HG03064 (cell line): ENCODE measurements at regions not wholly inside any gene's neighbourhood (a gene's known extent, or its start where the extent isn't known, plus 50 kb on each side); places are given as distances from the start of the nearest gene placed in this dataset.
"Not testable (repeated sequence)": the region's sequence is repeated elsewhere in the genome, so short reads cannot be mapped to it uniquely, and the experiment has no call there.

Experiments used
- ATAC-seq: cut with Tn5 transposase; IDR thresholded peaks from one replicate; pipeline ENCODE4 v1.9.1; 2021; ENCODE audit warnings: low read depth; ENCODE audit not compliant: unreplicated experiment

- no peak for ATAC-seq
Measured at GRCh38 chr15:22258009-22258397, 177.7 kb downstream of the OR4M2 start.

DNA sequence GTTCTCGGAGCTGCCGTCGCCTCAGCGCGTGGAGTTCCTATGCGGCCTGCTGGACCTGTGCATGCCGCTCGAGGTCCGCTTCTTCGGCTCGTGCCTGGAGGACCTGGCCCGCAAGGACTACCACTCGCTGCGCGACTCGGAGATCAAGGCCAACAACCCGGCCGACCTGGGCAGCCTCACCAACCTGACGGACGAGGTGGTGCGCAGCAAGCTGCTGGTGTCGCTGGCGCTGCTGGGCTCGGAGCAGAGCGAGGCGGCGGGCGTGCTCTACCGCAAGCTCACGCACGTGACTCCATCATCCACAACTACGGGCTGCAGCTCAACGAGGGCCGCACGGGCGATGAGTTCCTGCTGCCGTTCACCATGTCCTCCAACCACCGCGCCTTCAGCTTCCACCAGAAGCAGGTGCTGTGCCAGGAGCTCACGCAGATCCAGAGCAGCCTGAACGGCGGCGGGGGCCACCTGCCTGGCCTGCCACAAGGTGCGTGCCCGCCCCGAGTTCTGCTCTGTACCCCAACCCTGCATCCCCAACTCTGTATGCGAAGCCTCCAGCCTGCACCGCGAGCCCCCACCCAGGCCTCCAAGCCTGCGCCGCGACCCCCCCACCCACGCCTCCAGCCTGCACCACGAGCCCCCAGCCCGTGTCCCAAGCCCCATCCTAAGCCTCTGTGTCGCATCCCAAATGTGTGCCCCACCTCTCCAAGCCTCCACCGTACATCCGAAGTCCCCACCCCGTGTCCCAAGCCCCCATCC, 178.2 kb downstream of the OR4M2 start:
- no peak for ATAC-seq

GRCh38 chr15:22259151-22259750, 178.9 kb downstream of the OR4M2 start:
- not testable (repeated sequence) for ATAC-seq

DNA sequence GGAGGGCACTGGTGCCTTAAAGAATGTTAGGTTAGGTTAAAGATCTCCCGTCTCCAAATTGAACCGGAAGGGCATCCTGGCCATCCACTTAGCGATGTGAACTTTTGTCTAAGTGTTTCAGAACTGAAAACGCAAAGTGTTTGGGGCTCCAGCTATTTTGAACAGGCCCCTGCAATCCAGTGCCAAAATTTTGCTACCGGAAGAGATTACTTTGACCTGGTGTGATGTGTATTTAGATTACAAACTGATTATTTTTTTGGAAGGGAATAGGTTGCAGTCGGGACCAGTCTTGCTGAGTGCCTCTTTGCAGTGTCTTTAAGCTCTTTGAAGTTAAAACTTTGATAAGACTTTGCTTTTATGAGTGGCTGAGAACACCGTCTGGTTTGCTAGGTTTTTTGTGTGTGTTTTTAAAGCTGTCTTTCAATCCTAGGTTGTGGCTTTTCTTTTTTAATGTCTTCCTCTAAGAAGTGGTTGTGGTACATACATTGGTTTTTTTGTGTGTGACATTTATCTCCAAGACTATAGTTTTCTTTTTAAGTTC, 179.6 kb downstream of the OR4M2 start:
- no peak for ATAC-seq

GRCh38 chr15:22262613-22263020, 182.3 kb downstream of the OR4M2 start:
- no peak for ATAC-seq

DNA sequence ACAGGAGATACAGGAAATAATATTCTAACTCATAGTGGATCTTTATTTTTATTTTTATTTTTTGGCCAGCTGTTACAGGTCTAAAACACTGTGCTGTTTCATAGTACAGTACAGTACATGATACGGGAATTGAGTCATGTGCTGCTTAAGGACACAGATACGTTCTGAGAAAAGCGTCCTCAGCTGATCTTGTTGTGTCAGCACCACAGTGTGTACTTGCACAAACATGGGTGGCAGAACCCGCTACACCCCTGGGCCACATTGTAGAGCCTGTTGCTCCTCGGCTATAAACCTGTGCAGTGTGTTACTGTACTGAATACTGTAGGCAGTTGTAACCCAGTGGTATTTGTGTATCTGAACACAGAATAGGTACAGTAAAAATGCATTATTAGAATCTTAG, 183.4 kb downstream of the OR4M2 start:
- ATAC-seq, result no peak

DNA sequence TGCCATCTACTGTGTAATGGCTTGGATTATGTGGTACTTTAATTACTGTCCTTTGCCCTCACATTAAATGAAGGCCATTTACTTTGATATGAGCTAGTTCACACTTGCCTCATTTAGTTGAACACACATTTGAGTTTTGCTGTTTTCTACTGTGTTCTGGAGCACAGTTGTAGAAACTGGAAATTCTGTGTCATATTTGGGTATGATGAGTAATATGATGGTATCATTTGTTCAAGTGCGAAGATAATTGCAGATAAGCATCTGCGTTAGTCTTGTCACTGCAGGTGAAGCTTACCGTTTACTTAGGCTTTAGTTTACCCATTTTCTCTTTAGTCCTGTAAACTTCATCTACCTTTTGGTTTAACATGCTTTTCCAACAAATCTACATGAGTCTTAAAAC, 183.9 kb downstream of the OR4M2 start:
- not testable (repeated sequence) for ATAC-seq

GRCh38 chr15:22265056-22265945, 185.0 kb downstream of the OR4M2 start:
- no peak for ATAC-seq

DNA sequence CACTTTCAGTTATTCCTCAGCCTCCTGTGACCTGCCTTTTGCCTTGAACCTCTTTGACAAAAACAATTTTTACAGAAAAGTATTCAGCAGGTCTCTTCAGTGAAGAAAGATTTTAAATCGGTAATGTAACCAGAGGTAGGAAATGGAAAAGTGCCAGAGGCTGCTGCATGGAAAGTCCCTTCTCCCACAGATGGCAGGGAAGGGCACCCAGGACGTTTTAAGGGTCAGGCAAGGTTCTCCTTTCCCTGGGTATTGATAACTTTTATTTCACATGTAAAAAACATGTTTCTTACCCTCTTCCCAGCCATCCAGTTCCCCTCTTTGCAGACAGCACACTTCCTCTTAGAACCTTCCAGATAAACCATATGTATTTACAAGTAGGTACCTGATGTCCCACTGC, 185.6 kb downstream of the OR4M2 start:
- no peak for ATAC-seq

DNA sequence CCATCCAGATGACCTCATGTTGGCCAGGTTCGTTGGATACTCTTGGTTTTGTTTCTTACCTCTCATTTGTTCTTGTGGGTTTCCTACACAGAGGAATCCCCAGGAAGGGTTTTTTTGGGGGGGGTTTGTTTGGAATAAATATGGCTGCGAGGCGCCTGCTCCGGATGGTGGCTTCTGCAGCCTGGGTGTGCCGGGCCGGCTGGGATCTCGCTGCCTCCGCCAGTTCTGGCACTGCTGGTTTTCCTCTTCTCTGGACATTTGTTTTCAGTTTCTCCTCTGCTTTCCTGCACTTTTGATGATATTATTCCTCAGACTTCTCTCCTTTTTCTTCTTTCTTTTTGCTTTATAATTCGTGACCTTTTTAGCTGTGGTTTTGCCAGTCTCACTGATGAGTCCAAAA, 187.4 kb downstream of the OR4M2 start:
- no peak for ATAC-seq

- not testable (repeated sequence) for ATAC-seq
Measured at GRCh38 chr15:22268201-22268600, 187.9 kb downstream of the OR4M2 start.

GRCh38 chr15:22268654-22269053, 188.3 kb downstream of the OR4M2 start:
- ATAC-seq, result not testable (repeated sequence)

DNA sequence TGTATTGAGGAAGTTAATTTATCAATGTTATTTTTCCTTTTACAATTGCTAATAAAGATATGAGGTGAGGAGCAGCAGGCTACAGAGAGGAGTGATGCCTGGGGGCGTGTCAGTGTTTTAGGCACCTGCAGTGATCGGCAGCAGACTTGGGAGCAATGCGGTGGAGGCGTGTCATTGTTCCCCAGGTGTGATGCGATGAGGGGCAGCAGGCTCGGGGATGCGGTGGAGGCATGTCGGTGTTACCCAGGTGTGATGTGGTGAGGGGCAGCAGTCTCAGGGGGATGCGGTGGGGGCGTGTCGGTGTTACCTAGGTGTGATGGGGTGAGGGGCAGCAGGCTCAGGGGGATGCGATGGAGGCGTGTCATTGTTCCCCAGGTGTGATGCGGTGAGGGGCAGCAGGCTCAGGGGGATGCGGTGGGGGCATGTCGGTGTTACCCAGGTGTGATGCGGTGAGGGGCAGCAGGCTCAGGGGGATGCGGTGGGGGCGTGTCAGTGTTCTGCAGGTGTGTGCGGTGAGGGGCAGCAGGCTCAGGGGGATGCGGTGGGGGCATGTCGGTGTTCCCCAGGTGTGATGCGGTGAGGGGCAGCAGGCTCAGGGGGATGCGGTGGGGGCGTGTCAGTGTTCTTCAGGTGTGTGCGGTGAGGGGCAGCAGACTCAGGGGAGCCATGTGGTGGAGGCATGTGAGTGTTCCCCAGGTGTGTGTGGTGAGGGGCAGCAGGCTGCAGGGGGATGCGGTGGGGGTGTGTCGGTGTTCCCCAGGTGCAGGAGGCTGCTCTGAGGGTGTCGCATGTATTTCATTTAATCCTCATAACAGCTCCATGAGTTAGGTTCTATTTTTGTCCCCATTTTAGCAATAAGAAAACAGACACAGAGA, 186.2 kb upstream of the GOLGA6L22 start:
- ATAC-seq, result not testable (repeated sequence)

DNA sequence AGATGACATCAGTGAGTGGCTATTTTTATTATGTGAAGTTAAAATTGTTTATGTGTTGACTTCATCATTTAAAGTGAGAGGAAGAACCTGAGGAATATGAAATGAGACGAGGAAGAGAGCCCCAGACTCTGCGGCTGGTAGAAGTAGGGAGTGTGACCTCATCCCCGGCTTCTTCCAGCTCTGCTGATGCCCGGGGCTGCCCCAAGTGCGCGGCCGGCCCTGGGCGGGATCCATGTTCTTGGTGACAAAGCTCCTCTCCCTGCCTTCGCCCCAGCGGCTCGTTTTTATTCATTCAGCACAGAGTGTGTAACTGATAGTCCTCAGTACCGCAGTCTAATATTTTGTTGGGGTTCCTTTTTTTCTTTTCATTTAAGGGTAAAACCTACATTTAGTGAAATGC, 185.5 kb upstream of the GOLGA6L22 start:
- not testable (repeated sequence) for ATAC-seq

DNA sequence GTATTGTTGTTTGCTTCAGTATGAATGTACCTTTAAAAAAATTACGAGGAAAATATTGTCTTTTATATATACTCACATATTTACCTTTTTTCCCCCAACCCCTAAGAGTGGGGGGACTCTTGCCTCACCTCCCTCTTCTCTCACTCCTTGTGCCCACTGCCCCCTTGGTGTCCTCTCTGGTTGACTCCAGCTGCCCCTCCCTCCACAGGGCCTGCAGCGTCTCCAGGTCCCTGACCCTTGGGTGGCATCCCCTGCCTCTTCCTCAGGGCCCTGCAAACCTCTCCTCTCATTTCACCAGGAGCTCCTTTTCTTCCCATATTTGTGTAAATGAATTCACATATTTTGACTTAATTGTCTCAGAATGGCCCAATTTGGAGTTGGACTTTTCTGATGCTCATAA, 184.3 kb upstream of the GOLGA6L22 start:
- not testable (repeated sequence) for ATAC-seq

DNA sequence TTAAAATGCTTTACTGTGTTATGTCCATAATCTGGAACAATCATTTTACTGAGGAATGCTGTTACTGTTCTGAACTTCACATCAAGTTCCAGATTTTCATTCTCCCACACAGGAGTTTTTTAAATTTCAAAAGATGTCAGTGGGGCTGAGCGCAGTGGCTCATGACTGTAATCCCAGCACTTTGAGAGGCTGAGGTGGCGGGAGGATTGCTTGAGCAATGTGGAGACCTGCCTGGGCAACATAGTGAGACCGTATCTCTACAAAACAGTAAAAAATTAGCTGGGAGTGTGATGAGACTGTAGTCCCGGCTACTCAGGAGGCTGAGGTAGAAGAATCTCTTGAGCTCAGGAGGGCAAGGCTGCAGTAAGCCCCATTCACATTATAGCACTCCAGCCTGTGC, 177.9 kb upstream of the GOLGA6L22 start:
- ATAC-seq, result not testable (repeated sequence)

- not testable (repeated sequence) for ATAC-seq
Measured at GRCh38 chr15:22282794-22283533, 175.7 kb upstream of the GOLGA6L22 start.

GRCh38 chr15:22284795-22285420, 173.8 kb upstream of the GOLGA6L22 start:
- not testable (repeated sequence) for ATAC-seq

DNA sequence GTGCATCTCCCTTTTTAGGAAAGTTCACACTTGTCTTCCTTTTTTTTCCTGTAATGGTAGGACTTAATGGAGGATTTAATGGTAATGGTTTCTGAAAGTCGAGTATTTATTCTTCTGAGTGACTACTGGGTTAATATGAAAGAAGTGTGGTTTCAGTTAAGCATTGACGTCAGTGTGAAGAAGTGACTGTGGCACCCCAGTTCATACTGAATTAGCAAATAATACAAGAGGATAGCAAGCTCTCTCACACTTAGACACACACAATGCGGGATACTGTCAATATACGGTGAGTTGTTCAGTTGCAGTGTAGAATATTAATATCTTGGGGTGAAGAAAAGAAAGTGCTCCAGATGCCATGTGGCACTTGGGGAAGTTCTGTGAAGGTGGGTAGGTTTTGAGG, 167.6 kb upstream of the GOLGA6L22 start:
- ATAC-seq, result not testable (repeated sequence)
